ENCODE measurements at regions not wholly inside any gene's neighbourhood (a gene's known extent, or its start where the extent isn't known, plus 50 kb on each side); places are given as distances from the start of the nearest gene placed in this dataset.

- TF ChIP-seq CTCF (conservative IDR thresholded peaks at IDR 0.05 in 1 of 2, IDR thresholded peaks at IDR 0.05 in 1 of 2; ENCODE audit: extremely low read depth in 1 of 2, insufficient read depth in 1 of 2, low read depth in 1 of 2, low read length in 2 of 2) (no peak), EZH2 (IDR thresholded peaks at IDR 0.05; ENCODE audit: borderline replicate concordance, low read length) (no peak)
Observed at GRCh38 chr5:106028314-106028713, 1642.4 kb downstream of the EFNA5 start.

Data from mammary epithelial cell (primary cell).